Liver (tissue), 8 donors: ENCODE measurements at regions not wholly inside any gene's neighbourhood (a gene's known extent, or its start where the extent isn't known, plus 50 kb on each side); places are given as distances from the start of the nearest gene placed in this dataset.

Experiments used
- DNase-seq: peaks from one replicate; pipeline ENCODE4 v3.0.0-alpha.2; 2017; ENCODE audit warnings: low spot score
- H3K27ac ChIP-seq, 2 donors: one replicate each; pipeline ENCODE4 v1.7.0; 2013; ENCODE audit warnings: inconsistent platforms in 2 of 2, low read length in 2 of 2, control low read depth in 1 of 2, low read depth in 1 of 2, mild to moderate bottlenecking in 1 of 2
- H3K27me3 ChIP-seq, 4 donors: one replicate each; pipeline versions ENCODE4 v1.6.1 to v1.7.0; 2013; ENCODE audit warnings: low read length in 3 of 4, inconsistent platforms in 1 of 4, mild to moderate bottlenecking in 1 of 4, moderate library complexity in 1 of 4; ENCODE audit not compliant: control insufficient read depth in 4 of 4, insufficient read depth in 4 of 4
- H3K36me3 ChIP-seq, 4 donors: one replicate each; pipeline versions ENCODE4 v1.6.1 to v1.7.0; 2013; ENCODE audit warnings: low read length in 3 of 4, mild to moderate bottlenecking in 3 of 4, low read depth in 1 of 4, moderate library complexity in 1 of 4; ENCODE audit not compliant: control insufficient read depth in 4 of 4, insufficient read depth in 3 of 4
- H3K4me1 ChIP-seq, 4 donors: one replicate each; pipeline versions ENCODE4 v1.6.1 to v1.7.0; 2013; ENCODE audit warnings: low read length in 3 of 4, mild to moderate bottlenecking in 3 of 4, moderate library complexity in 1 of 4; ENCODE audit not compliant: control insufficient read depth in 4 of 4, insufficient read depth in 4 of 4
- H3K4me3 ChIP-seq, 3 donors: one replicate each; pipeline versions ENCODE4 v1.6.1 to v1.7.0; 2013; ENCODE audit warnings: low read length in 3 of 3, control low read depth in 1 of 3, low read depth in 1 of 3, mild to moderate bottlenecking in 1 of 3
- H3K9ac ChIP-seq, 2 donors: one replicate each; pipeline ENCODE4 v1.7.0; 2013; ENCODE audit warnings: low read length in 2 of 2, mild to moderate bottlenecking in 2 of 2, moderate library complexity in 2 of 2, control low read depth in 1 of 2, low read depth in 1 of 2
- H3K9me3 ChIP-seq, 4 donors: one replicate each; pipeline versions ENCODE4 v1.6.1 to v1.7.0; 2013; ENCODE audit warnings: low read length in 3 of 4; ENCODE audit not compliant: control insufficient read depth in 4 of 4
- EGR1 ChIP-seq, 2 donors: IDR thresholded peaks; 2 replicates each; pipeline ENCODE4 v1.6.1; 2016 to 2018; ENCODE audit warnings: antibody characterized with exemption in 2 of 2, low read depth in 2 of 2
- FOXA2 ChIP-seq: IDR thresholded peaks from 2 replicates; pipeline ENCODE4 v1.6.1; 2016; ENCODE audit warnings: antibody characterized with exemption
- HNF4A ChIP-seq, 2 donors: conservative IDR thresholded peaks; 2 replicates each; pipeline ENCODE4 v1.6.1; 2016; ENCODE audit warnings: antibody characterized with exemption in 2 of 2, mild to moderate bottlenecking in 2 of 2
- JUND ChIP-seq, 2 donors: IDR thresholded peaks; 2 replicates each; pipeline ENCODE4 v1.6.1; 2016; ENCODE audit warnings: antibody characterized with exemption in 2 of 2
- NR2F2 ChIP-seq: IDR thresholded peaks from 2 replicates; pipeline ENCODE4 v1.6.1; 2016; ENCODE audit warnings: antibody characterized with exemption
- SP1 ChIP-seq: IDR thresholded peaks from 2 replicates; pipeline ENCODE4 v1.6.1; 2018; ENCODE audit warnings: antibody characterized with exemption, mild to moderate bottlenecking
- TAF1 ChIP-seq: conservative IDR thresholded peaks from 2 replicates; pipeline ENCODE4 v1.6.1; 2016; ENCODE audit warnings: antibody characterized with exemption, mild to moderate bottlenecking
- YY1 ChIP-seq: IDR thresholded peaks from 2 replicates; pipeline ENCODE4 v1.6.1; 2016; ENCODE audit warnings: antibody characterized with exemption, mild to moderate bottlenecking
- WGBS: extraction: QIAGEN DNeasy Blood & Tissue Kit; methylation state at CpG from one replicate; pipeline ENCODE4 v1.1.7; 2013; 5-methylcytosine and 5-hydroxymethylcytosine counted together
- TF ChIP-seq, protein P1 (sequence below): IDR thresholded peaks from 2 replicates; pipeline ENCODE4 v1.6.1; 2016; ENCODE audit warnings: antibody characterized with exemption
- TF ChIP-seq, protein P2 (sequence below): IDR thresholded peaks from 2 replicates; pipeline ENCODE4 v1.6.1; 2016; ENCODE audit warnings: antibody characterized with exemption, mild to moderate bottlenecking
- TF ChIP-seq, protein P3 (sequence below): fragments of 150-350 bp; IDR thresholded peaks from 2 replicates; pipeline ENCODE4 v1.5.1; 2017; ENCODE audit warnings: improper control_type of control experiment, low read depth, low read length; ENCODE audit not compliant: missing input control
- TF ChIP-seq, protein P4 (sequence below): IDR thresholded peaks from 2 replicates; pipeline ENCODE4 v1.6.1; 2016; ENCODE audit warnings: antibody characterized with exemption
- donor health status: healthy.
- donor health status: healthy.
- donor health status: healthy.
- donor health status: healthy.
- donor health status: healthy.

DNA sequence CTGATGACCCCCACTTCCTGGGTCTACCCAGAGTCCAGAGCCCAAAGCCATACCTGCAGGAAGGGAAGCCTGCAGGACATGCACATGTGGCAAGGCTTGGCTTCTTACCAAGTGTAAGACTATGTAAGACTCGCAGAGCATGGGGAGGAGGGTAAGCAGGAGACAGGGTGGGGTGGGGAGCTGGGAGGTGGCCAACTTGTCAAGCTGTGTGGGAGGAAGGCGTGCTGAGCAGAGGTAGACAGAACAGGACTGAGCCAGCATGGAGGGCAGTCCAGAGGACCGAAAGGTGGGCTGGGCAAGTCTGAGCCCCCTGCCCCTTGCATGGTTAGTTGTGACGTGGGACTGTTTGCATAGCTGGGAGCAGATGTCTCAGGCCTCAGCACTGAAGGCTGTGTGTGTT lies 53.4 kb upstream of the RNF24 start:
- Histone ChIP-seq H3K9me3 (no peaks in the 10 kb centered on the region), H3K27me3 (no peaks in the 10 kb centered on the region), H3K9ac (no peak overlapping the region), H3K4me1 (no peaks in the 10 kb centered on the region), H3K36me3 (no peaks in the 10 kb centered on the region), H3K4me3 (no peak overlapping the region), H3K27ac (no peak overlapping the region)
- TF ChIP-seq YY1 (no peak), SP1 (no peak), TAF1 (no peak), NR2F2 (no peak), JUND (IDR thresholded peaks at IDR 0.05) (no peak), HNF4A (conservative IDR thresholded peaks at IDR 0.05) (no peak)
- TF ChIP-seq, protein P1, sequence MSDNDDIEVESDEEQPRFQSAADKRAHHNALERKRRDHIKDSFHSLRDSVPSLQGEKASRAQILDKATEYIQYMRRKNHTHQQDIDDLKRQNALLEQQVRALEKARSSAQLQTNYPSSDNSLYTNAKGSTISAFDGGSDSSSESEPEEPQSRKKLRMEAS, result no peak
- TF ChIP-seq, protein P2, sequence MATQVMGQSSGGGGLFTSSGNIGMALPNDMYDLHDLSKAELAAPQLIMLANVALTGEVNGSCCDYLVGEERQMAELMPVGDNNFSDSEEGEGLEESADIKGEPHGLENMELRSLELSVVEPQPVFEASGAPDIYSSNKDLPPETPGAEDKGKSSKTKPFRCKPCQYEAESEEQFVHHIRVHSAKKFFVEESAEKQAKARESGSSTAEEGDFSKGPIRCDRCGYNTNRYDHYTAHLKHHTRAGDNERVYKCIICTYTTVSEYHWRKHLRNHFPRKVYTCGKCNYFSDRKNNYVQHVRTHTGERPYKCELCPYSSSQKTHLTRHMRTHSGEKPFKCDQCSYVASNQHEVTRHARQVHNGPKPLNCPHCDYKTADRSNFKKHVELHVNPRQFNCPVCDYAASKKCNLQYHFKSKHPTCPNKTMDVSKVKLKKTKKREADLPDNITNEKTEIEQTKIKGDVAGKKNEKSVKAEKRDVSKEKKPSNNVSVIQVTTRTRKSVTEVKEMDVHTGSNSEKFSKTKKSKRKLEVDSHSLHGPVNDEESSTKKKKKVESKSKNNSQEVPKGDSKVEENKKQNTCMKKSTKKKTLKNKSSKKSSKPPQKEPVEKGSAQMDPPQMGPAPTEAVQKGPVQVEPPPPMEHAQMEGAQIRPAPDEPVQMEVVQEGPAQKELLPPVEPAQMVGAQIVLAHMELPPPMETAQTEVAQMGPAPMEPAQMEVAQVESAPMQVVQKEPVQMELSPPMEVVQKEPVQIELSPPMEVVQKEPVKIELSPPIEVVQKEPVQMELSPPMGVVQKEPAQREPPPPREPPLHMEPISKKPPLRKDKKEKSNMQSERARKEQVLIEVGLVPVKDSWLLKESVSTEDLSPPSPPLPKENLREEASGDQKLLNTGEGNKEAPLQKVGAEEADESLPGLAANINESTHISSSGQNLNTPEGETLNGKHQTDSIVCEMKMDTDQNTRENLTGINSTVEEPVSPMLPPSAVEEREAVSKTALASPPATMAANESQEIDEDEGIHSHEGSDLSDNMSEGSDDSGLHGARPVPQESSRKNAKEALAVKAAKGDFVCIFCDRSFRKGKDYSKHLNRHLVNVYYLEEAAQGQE, result no peak
- DNase-seq, result no peak
- WGBS, result 68% methylated on average over 4 of the region's 4 CpGs

DNA sequence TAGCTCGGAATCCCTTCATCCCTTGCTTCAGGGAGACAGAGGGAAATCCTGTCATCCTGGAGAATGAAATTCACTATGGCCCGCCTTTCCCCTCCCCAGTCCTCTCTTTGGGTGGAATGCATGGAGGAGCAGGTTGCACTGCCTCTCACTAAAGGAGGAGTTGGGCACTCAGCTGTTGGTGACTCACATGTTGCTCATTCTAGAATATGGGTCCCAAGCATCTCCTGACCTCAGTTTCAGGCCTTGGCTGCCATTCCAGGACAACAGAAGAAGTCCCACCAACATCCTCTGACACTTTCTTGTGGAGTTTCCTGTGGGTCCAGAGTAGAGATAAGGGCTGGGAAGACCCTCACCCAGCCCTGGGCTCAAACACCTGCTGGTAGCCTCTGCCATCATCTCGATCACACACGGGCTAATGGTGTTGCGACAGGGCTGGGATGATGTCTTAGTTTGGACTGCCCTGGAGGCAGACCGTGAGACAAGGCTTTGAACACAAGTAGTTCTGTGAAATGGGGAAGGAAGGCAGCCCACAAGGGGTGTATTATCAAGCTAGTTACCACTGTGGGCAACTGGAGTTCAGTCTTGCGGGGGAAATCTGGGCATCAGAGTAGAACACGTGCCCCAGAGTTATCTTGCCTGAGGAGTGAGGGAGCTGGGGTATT lies 52.4 kb upstream of the RNF24 start:
- Histone ChIP-seq H3K27me3 (no peaks in the 10 kb centered on the region), H3K4me1 (no peaks in the 10 kb centered on the region), H3K36me3 (no peaks in the 10 kb centered on the region), H3K9ac (no peak overlapping the region), H3K9me3 (no peaks in the 10 kb centered on the region), H3K27ac (no peak overlapping the region), H3K4me3 (no peak overlapping the region)
- TF ChIP-seq, protein P3, sequence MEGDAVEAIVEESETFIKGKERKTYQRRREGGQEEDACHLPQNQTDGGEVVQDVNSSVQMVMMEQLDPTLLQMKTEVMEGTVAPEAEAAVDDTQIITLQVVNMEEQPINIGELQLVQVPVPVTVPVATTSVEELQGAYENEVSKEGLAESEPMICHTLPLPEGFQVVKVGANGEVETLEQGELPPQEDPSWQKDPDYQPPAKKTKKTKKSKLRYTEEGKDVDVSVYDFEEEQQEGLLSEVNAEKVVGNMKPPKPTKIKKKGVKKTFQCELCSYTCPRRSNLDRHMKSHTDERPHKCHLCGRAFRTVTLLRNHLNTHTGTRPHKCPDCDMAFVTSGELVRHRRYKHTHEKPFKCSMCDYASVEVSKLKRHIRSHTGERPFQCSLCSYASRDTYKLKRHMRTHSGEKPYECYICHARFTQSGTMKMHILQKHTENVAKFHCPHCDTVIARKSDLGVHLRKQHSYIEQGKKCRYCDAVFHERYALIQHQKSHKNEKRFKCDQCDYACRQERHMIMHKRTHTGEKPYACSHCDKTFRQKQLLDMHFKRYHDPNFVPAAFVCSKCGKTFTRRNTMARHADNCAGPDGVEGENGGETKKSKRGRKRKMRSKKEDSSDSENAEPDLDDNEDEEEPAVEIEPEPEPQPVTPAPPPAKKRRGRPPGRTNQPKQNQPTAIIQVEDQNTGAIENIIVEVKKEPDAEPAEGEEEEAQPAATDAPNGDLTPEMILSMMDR, result no peak
- no peak for TF ChIP-seq JUND (IDR thresholded peaks at IDR 0.05)
- TF ChIP-seq, protein P4, sequence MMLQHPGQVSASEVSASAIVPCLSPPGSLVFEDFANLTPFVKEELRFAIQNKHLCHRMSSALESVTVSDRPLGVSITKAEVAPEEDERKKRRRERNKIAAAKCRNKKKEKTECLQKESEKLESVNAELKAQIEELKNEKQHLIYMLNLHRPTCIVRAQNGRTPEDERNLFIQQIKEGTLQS, result no peak
- TF ChIP-seq, protein P1, result no peak
- no peak for TF ChIP-seq EGR1 (IDR thresholded peaks at IDR 0.05; ENCODE audit: low read depth in 2 of 2)
- no peak for TF ChIP-seq FOXA2
- TF ChIP-seq, protein P2, result no peak
- no peak for DNase-seq
- WGBS, result 88% methylated on average over 8 of the region's 8 CpGs
